CD14-positive monocyte (primary cell): ENCODE measurements at regions not wholly inside any gene's neighbourhood (a gene's known extent, or its start where the extent isn't known, plus 50 kb on each side); places are given as distances from the start of the nearest gene placed in this dataset.

Experiments used
- DNase-seq, 3 donors: peaks; one replicate each; pipeline ENCODE4 v3.0.0-alpha.2; 2011 to 2022
- H2AFZ ChIP-seq: 2 replicates; pipeline ENCODE4 v1.6.0; 2012; ENCODE audit warnings: mild to moderate bottlenecking, low read depth, low read length, inconsistent platforms; ENCODE audit not compliant: insufficient read depth, poor library complexity, severe bottlenecking
- H3K27ac ChIP-seq, 2 donors: 1 replicate in 1 of 2; 2 replicates in 1 of 2; pipeline ENCODE4 v1.5.1; 2012 to 2013; ENCODE audit warnings: low read length in 2 of 2, control low read depth in 1 of 2, inconsistent platforms in 1 of 2, low read depth in 1 of 2, mild to moderate bottlenecking in 1 of 2
- H3K27me3 ChIP-seq, 2 donors: one replicate each; pipeline versions ENCODE4 v1.6.0 to v1.6.1; 2011 to 2013; ENCODE audit warnings: low read length in 2 of 2; ENCODE audit not compliant: control insufficient read depth in 2 of 2, insufficient read depth in 2 of 2
- H3K36me3 ChIP-seq, 2 donors: replicated peaks in 1 of 2; 1 replicate in 1 of 2; 2 replicates in 1 of 2; pipeline versions ENCODE4 v1.5.1 to v1.6.1; 2012 to 2013; ENCODE audit warnings: low read length in 2 of 2, control low read depth in 1 of 2, inconsistent platforms in 1 of 2, mild to moderate bottlenecking in 1 of 2; ENCODE audit not compliant: insufficient read depth in 2 of 2, control insufficient read depth in 1 of 2
- H3K4me1 ChIP-seq, 2 donors: 1 replicate in 1 of 2; 2 replicates in 1 of 2; pipeline versions ENCODE4 v1.5.1 to v1.6.1; 2012 to 2013; ENCODE audit warnings: low read length in 2 of 2, control low read depth in 1 of 2, inconsistent platforms in 1 of 2, mild to moderate bottlenecking in 1 of 2, moderate library complexity in 1 of 2; ENCODE audit not compliant: insufficient read depth in 2 of 2, control insufficient read depth in 1 of 2
- H3K4me2 ChIP-seq: replicated peaks from 2 replicates; pipeline ENCODE3; 2012; ENCODE audit warnings: low read length, moderate library complexity, mild to moderate bottlenecking; ENCODE audit not compliant: poor library complexity, severe bottlenecking; ENCODE audit errors: extremely low read depth
- H3K4me3 ChIP-seq, 3 experiments: fragments of 200-600 bp in 1 of 3; sonication (generic) in 1 of 3; replicated peaks in 1 of 3; 1 replicate in 2 of 3; 2 replicates in 1 of 3; pipeline ENCODE4 v1.5.1; 2011 to 2013; ENCODE audit warnings: low read length in 3 of 3, mild to moderate bottlenecking in 3 of 3, control low read depth in 2 of 3, low read depth in 2 of 3, inconsistent platforms in 1 of 3, moderate library complexity in 1 of 3
- H3K79me2 ChIP-seq: 2 replicates; pipeline ENCODE4 v1.6.0; 2012; ENCODE audit warnings: mild to moderate bottlenecking, control low read depth, inconsistent platforms, low read length, moderate library complexity; ENCODE audit not compliant: insufficient read depth
- H3K9ac ChIP-seq: 2 replicates; pipeline ENCODE4 v1.6.0; 2017; ENCODE audit warnings: low read length, mild to moderate bottlenecking; ENCODE audit not compliant: insufficient read depth, poor library complexity, severe bottlenecking
- H3K9me3 ChIP-seq, 2 donors: replicated peaks in 1 of 2; 1 replicate in 1 of 2; 2 replicates in 1 of 2; pipeline versions ENCODE4 v1.5.1 to v1.6.1; 2012 to 2013; ENCODE audit warnings: low read length in 2 of 2, control low read depth in 1 of 2; ENCODE audit not compliant: control insufficient read depth in 1 of 2, insufficient read depth in 1 of 2
- H4K20me1 ChIP-seq: 2 replicates; pipeline ENCODE4 v1.6.0; 2012; ENCODE audit warnings: mild to moderate bottlenecking, low read length, control low read depth, moderate library complexity; ENCODE audit not compliant: insufficient read depth
- H3K27ac Mint-ChIP-seq, 7 donors: one replicate each; pipeline ENCODE4 v1.8.0; 2020; ENCODE audit warnings: mild to moderate bottlenecking in 7 of 7, mixed read lengths in 7 of 7, moderate library complexity in 6 of 7, inconsistent platforms in 2 of 7
- H3K27me3 Mint-ChIP-seq, 3 donors: one replicate each; pipeline ENCODE4 v1.8.0; 2021 to 2022; ENCODE audit warnings: low read depth in 3 of 3, mild to moderate bottlenecking in 3 of 3, mixed read lengths in 3 of 3, moderate library complexity in 3 of 3, inconsistent platforms in 1 of 3
- H3K36me3 Mint-ChIP-seq, 2 donors: one replicate each; pipeline ENCODE4 v1.8.0; 2020; ENCODE audit warnings: mixed read lengths in 2 of 2, inconsistent platforms in 1 of 2, mild to moderate bottlenecking in 1 of 2
- H3K4me1 Mint-ChIP-seq: one replicate; pipeline ENCODE4 v1.8.0; 2020; ENCODE audit warnings: mild to moderate bottlenecking, mixed read lengths
- H3K4me3 Mint-ChIP-seq, 2 donors: one replicate each; pipeline ENCODE4 v1.8.0; 2020; ENCODE audit warnings: mild to moderate bottlenecking in 2 of 2, mixed read lengths in 2 of 2, moderate library complexity in 1 of 2
- H3K9me3 Mint-ChIP-seq, 7 donors: one replicate each; pipeline ENCODE4 v1.8.0; 2020 to 2022; ENCODE audit warnings: mixed read lengths in 7 of 7, mild to moderate bottlenecking in 6 of 7, moderate library complexity in 6 of 7, inconsistent platforms in 2 of 7
- CTCF ChIP-seq: fragments of 200-600 bp; IDR thresholded peaks from one replicate; pipeline ENCODE4 v1.8.0; 2022; ENCODE audit warnings: antibody characterized with exemption, mild to moderate bottlenecking
- whole genome bisulfite sequencing: methylation state at CpG from one replicate; pipeline ENCODE4 v1.1.5; 2013; ENCODE audit warnings: missing lambda C conversion rate; ENCODE audit not compliant: insufficient coverage; 5-methylcytosine and 5-hydroxymethylcytosine counted together
- intact Hi-C, 2 donors: fragments of 100-400 bp; cut with micrococcal nuclease; formaldehyde crosslinking; loops; one replicate each; pipeline versions ENCODE4 v1.15.0 to v1.15.1; 2023

- Histone ChIP-seq H3K27ac (peak overlapping the region in 1 of 2 donors; percentile 56), H3K36me3 (no peaks in the 10 kb centered on the region), H4K20me1 (no peaks in the 10 kb centered on the region), H3K79me2 (no peaks in the 10 kb centered on the region), H3K9me3 (no peaks in the 10 kb centered on the region), H3K4me1 (peaks cover 16 to 26% of the 10 kb centered on the region in 2 donors), H3K4me3 (no peak overlapping the region), H3K4me2 (no peak overlapping the region), H2AFZ (no peak overlapping the region), H3K27me3 (no peaks in the 10 kb centered on the region), H3K9ac (no peak overlapping the region)
- peaks cover 0 to 14% (median 0%) of the 10 kb centered on the region in 7 donors for H3K9me3 Mint-ChIP-seq
- peaks cover 35% of the 10 kb centered on the region for H3K4me1 Mint-ChIP-seq
- DNase-seq: peak; percentile 27 to 56 (median 49)
- no CpG with 5 or more reads among the region's 1 CpG for WGBS
- H3K4me3 Mint-ChIP-seq: no peak overlapping the region
- TF ChIP-seq CTCF: no peak
- peaks cover 2 to 3% of the 10 kb centered on the region in 2 donors for H3K36me3 Mint-ChIP-seq
- peaks cover 2 to 5% (median 3%) of the 10 kb centered on the region in 3 donors for H3K27me3 Mint-ChIP-seq
- peak overlapping the region in 3 of 7 donors; percentile 47 to 70 (median 69) for H3K27ac Mint-ChIP-seq
- intact Hi-C loops: no loop called here
These were observed 65.8 kb downstream of the RGS12 start for GRCh38 chr4:3358656-3359055.

GRCh38 chr4:3360777-3361176 lies 68.0 kb downstream of the RGS12 start:
- peaks cover 32% of the 10 kb centered on the region for H3K4me1 Mint-ChIP-seq
- peaks cover 0 to 14% (median 0%) of the 10 kb centered on the region in 7 donors for H3K9me3 Mint-ChIP-seq
- TF ChIP-seq CTCF: no peak
- no peaks in the 10 kb centered on the region for H3K9me3 ChIP-seq
- no peaks in the 10 kb centered on the region for H3K27me3 ChIP-seq
- DNase-seq: no peak
- H2AFZ ChIP-seq: no peak overlapping the region
- peaks cover 3 to 14% (median 7%) of the 10 kb centered on the region in 3 donors for H3K27me3 Mint-ChIP-seq
- no peak overlapping the region for H3K4me3 Mint-ChIP-seq
- H3K79me2 ChIP-seq: no peaks in the 10 kb centered on the region
- intact Hi-C loops: no loop called here
- H3K27ac Mint-ChIP-seq: no peak overlapping the region
- no peak overlapping the region for H3K27ac ChIP-seq
- no peak overlapping the region for H3K9ac ChIP-seq
- peaks cover 2 to 3% of the 10 kb centered on the region in 2 donors for H3K36me3 Mint-ChIP-seq
- H3K4me2 ChIP-seq: no peak overlapping the region
- H3K4me3 ChIP-seq: no peak overlapping the region
- H3K36me3 ChIP-seq: no peaks in the 10 kb centered on the region
- no peaks in the 10 kb centered on the region for H4K20me1 ChIP-seq
- 94% methylated on average over 8 of the region's 8 CpGs for WGBS
- peaks cover 18 to 29% of the 10 kb centered on the region in 2 donors for H3K4me1 ChIP-seq
